DND-41 (cell line): ENCODE measurements at regions not wholly inside any gene's neighbourhood (a gene's known extent, or its start where the extent isn't known, plus 50 kb on each side); places are given as distances from the start of the nearest gene placed in this dataset.

ENCODE experiments used
- EZH2 ChIP-seq: IDR thresholded peaks from 3 replicates; pipeline ENCODE4 v1.6.1; 2012; ENCODE audit warnings: borderline replicate concordance, low read depth, mild to moderate bottlenecking, moderate library complexity, low read length, inconsistent platforms; ENCODE audit not compliant: severe bottlenecking
- TF ChIP-seq, protein P1 (sequence below): IDR thresholded peaks from 2 replicates; pipeline ENCODE4 v1.5.1; 2012; ENCODE audit warnings: borderline replicate concordance, low read length, moderate library complexity, mild to moderate bottlenecking; ENCODE audit not compliant: poor library complexity, severe bottlenecking; ENCODE audit errors: extremely low read depth

DNA sequence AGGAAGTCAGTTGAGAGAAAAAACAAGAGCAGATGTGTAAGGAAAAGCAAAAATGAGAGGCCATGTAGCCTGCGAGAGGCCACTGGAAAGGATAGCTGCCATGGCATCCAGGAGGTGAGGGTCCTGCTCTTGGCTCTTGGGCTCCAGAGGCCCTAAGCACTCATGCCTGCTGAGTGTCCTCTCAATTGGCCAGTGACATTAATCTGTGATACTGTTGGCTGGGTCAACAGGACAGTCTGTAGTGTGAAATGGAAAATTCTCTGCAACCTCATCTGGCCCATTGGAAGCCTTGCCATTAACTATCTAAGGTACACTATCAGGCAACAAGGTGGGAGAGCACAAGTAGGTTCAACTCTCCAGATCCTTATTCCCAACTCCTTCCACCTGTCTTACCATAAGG lies 180.9 kb downstream of the LY86 start:
- TF ChIP-seq, protein P1, sequence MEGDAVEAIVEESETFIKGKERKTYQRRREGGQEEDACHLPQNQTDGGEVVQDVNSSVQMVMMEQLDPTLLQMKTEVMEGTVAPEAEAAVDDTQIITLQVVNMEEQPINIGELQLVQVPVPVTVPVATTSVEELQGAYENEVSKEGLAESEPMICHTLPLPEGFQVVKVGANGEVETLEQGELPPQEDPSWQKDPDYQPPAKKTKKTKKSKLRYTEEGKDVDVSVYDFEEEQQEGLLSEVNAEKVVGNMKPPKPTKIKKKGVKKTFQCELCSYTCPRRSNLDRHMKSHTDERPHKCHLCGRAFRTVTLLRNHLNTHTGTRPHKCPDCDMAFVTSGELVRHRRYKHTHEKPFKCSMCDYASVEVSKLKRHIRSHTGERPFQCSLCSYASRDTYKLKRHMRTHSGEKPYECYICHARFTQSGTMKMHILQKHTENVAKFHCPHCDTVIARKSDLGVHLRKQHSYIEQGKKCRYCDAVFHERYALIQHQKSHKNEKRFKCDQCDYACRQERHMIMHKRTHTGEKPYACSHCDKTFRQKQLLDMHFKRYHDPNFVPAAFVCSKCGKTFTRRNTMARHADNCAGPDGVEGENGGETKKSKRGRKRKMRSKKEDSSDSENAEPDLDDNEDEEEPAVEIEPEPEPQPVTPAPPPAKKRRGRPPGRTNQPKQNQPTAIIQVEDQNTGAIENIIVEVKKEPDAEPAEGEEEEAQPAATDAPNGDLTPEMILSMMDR, result no peak
- TF ChIP-seq EZH2, result no peak
